Stimulated activated CD4-positive, alpha-beta T cell treated with anti-CD3 and anti-CD28 coated beads, Interleukin-2, amount 100 ng/mL, for 48 hours (primary cell): ENCODE measurements at regions not wholly inside any gene's neighbourhood (a gene's known extent, or its start where the extent isn't known, plus 50 kb on each side); places are given as distances from the start of the nearest gene placed in this dataset.
"Not testable (repeated sequence)": the region's sequence is repeated elsewhere in the genome, so short reads cannot be mapped to it uniquely, and the experiment has no call there.

Source experiments
- DNase-seq, 2 donors: peaks; one replicate each; pipeline ENCODE4 v3.0.0-alpha.2; 2020

GRCh38 chr11:38543311-38543710 is 1945.3 kb upstream of the RAG2 start:
- no peak for DNase-seq

- DNase-seq = no peak
These were observed 1941.0 kb upstream of the RAG2 start for GRCh38 chr11:38538866-38539680.

- no peak for DNase-seq
These were observed 1932.2 kb upstream of the RAG2 start for GRCh38 chr11:38530226-38530625.

DNA sequence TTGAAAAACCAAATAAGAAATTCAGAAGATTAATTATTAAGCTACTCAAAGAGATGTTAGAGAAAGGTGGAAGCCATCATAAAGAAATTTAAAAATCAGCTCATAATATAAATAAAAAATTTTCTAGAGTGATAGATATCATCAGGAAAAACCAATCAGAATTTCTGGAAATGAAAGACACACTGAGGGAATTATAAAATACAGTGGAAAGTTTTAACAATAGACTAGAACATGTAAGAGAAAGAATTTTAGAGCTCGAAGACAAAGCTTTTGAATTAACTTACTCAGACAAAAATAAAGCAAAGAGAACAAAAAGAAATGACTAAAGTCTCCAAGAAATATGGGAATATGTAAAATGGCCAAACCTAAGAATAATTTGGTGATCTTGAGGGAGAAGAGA is 1926.9 kb upstream of the RAG2 start:
- no peak for DNase-seq

GRCh38 chr11:38517991-38518390 is 1920.0 kb upstream of the RAG2 start:
- no peak for DNase-seq

DNA sequence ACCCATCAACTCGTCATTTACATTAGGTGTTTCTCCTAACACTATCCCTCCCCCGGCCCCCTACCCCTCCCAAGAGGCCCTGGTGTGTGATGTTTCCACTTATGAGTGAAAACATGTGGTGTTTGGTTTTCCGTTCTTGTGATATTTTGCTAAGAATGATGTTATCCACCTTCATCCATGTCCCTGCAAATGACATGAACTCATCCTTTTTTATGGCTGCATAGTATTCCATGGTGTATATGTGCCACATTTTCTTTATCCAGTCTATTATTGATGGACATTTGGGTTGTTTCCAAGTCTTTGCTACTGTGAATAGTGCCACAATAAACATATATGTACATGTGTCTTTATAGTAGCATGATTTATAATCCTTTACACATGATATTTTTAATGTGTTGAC is 1914.8 kb upstream of the RAG2 start:
- not testable (repeated sequence) for DNase-seq

- DNase-seq = no peak
These were observed 1912.0 kb upstream of the RAG2 start for GRCh38 chr11:38510041-38510440.

- no peak for DNase-seq
These were observed 1905.8 kb upstream of the RAG2 start for GRCh38 chr11:38503876-38504275.

- DNase-seq = no peak
These were observed 1900.7 kb upstream of the RAG2 start for GRCh38 chr11:38498721-38499120.

- DNase-seq = no peak
These were observed 1894.0 kb upstream of the RAG2 start for GRCh38 chr11:38491986-38492385.

GRCh38 chr11:38481391-38481790 is 1883.4 kb upstream of the RAG2 start:
- DNase-seq = no peak

- no peak for DNase-seq
These were observed 1879.0 kb upstream of the RAG2 start for GRCh38 chr11:38476808-38477575.

DNA sequence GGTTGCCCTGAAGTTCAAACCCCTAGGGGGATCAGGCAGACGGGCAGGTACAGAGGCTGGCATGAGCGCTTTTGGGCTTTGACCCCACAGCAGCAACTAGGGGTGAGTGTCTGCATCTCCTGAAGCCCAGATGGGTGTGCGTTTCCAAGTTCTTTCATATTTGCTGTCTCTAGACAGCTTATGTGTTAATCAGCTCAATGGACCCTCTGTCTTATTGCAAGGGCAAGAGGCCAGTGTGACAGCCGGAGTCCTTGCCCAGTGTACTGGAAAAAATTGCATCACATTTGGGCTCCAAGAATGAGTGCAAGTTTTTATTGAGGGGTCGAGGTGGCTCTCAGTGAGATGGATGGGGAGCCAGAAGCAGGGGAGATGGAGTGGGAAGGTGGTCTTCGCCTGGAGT is 1863.7 kb upstream of the RAG2 start:
- DNase-seq = no peak

GRCh38 chr11:38460896-38461295 is 1862.9 kb upstream of the RAG2 start:
- DNase-seq = no peak

GRCh38 chr11:38460429-38460828 is 1862.4 kb upstream of the RAG2 start:
- no peak for DNase-seq

- no peak for DNase-seq
These were observed 1858.3 kb upstream of the RAG2 start for GRCh38 chr11:38456371-38456770.

- no peak for DNase-seq
These were observed 1850.2 kb upstream of the RAG2 start for GRCh38 chr11:38448284-38448683.

DNA sequence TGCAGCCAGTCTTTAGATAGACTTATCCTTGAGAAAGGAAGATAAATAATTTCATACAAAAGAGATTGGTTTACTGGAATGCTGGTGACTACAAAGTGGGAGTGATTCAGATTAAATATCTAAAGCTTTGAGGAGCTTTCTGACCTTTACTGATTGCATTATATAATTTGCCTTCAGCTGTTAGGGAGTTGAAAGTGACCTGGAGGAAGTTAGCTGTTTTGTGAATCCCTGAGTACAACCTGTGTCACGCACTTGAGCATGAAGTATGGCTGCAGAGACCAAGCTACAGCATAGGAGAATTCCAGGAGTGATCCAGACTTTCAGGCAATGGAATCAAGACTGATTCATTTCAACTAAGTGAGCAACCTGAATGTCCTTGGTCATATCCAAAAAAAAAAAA is 1848.3 kb upstream of the RAG2 start:
- no peak for DNase-seq

GRCh38 chr11:38438091-38438490 is 1840.1 kb upstream of the RAG2 start:
- no peak for DNase-seq

- DNase-seq = no peak
These were observed 1827.5 kb upstream of the RAG2 start for GRCh38 chr11:38425578-38425977.

DNA sequence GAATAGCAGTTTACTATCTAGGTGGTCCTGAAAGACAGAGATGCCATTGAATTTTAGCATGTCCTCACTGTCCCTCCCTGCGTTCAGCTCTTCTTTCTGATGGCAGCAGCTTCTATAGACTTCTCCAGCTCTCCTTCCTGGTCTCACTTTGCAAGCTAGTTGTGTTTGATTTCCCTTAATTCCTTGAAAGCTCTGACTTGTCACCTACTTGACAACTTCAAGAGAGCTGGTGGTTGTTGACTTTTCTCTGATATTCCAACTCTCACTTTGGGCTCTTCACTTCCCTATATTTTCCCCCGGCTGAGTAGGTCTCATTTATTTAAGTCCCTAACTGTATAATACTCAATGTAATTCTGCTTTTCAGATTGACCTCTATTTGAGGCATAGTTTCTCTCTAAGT is 1825.0 kb upstream of the RAG2 start:
- DNase-seq = no peak

DNA sequence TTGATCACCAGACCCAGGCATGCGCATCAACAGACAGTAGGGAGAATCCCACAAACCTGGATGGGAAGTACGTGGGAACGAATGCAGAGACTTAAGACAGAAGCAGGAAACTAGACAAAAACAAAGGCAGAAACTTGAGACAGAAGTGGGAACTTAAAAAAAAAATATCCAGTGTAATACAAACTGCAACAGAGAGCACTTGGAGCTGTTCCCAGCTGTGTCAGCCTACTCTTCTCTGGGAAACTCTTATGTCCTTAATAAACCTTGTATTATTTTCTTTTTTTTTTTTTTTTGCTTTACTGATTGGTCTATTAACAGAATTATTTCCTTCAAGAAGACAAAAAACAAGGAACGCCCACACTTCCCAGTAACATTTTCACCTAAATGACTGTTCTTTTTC is 1818.1 kb upstream of the RAG2 start:
- DNase-seq = no peak

DNA sequence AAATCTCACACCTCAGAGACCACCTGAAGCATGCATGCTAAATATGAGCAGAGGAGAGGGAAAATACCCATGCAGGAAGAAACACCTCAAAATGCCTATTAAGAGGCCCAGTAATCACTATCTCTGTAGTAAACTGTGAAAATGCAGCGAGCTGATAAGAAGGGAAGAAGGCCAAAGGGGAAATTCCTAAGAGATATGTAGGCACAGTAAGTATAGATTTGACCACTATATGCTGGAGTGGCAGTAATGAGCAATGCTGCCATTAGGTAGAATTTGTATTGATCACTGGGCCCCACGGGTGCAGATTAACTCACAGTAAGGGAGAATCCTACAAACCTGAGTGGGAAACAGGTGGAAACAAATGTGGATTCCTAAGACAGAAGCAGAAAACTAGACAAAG is 1813.1 kb upstream of the RAG2 start:
- DNase-seq = no peak

- no peak for DNase-seq
These were observed 1804.0 kb upstream of the RAG2 start for GRCh38 chr11:38402063-38402462.
